Smooth muscle cell (in vitro differentiated cells): ENCODE measurements at regions not wholly inside any gene's neighbourhood (a gene's known extent, or its start where the extent isn't known, plus 50 kb on each side); places are given as distances from the start of the nearest gene placed in this dataset.
A peak's percentile ranks its signal among the peaks of the same experiment; 100 is the strongest.

Experiments
- DNase-seq: peaks from one replicate; lab custom pipeline; 2025; ENCODE audit not compliant: unreplicated experiment; lab: John Stamatoyannopoulos, UW
- H2AFZ ChIP-seq: fragments of 200-600 bp; sonication (generic); 2 replicates; pipeline ENCODE4 v1.6.0; 2016; ENCODE audit warnings: antibody characterized with exemption, low read depth, mild to moderate bottlenecking
- H3F3A ChIP-seq: fragments of 200-600 bp; sonication (generic); 2 replicates; pipeline ENCODE4 v1.6.0; 2017; ENCODE audit warnings: antibody characterized with exemption, low read depth
- H3K27ac ChIP-seq: fragments of 200-600 bp; sonication (generic); 2 replicates; pipeline ENCODE4 v1.5.1; 2016; ENCODE audit warnings: low read depth, mild to moderate bottlenecking
- H3K27me3 ChIP-seq: fragments of 200-600 bp; sonication (generic); 2 replicates; pipeline ENCODE4 v1.6.1; 2016; ENCODE audit warnings: low read depth, mild to moderate bottlenecking
- H3K36me3 ChIP-seq: fragments of 200-600 bp; sonication (generic); 2 replicates; pipeline ENCODE4 v1.5.1; 2016; ENCODE audit warnings: low read depth
- H3K4me1 ChIP-seq: fragments of 200-600 bp; sonication (generic); 2 replicates; pipeline ENCODE4 v1.5.1; 2016; ENCODE audit warnings: low read depth
- H3K4me2 ChIP-seq: fragments of 200-600 bp; sonication (generic); 2 replicates; pipeline ENCODE4 v1.6.0; 2016; ENCODE audit warnings: mild to moderate bottlenecking
- H3K4me3 ChIP-seq: fragments of 200-600 bp; sonication (generic); 2 replicates; pipeline ENCODE4 v1.5.1; 2016; ENCODE audit warnings: mild to moderate bottlenecking
- H3K79me2 ChIP-seq: fragments of 200-600 bp; sonication (generic); 2 replicates; pipeline ENCODE4 v1.6.0; 2016; ENCODE audit warnings: low read depth, mild to moderate bottlenecking
- H3K9ac ChIP-seq: fragments of 200-600 bp; sonication (generic); 2 replicates; pipeline ENCODE4 v1.6.0; 2016; ENCODE audit warnings: low read depth
- H3K9me3 ChIP-seq: fragments of 200-600 bp; sonication (generic); replicated peaks from 2 replicates; pipeline ENCODE4 v1.5.1; 2016; ENCODE audit warnings: low read depth
- H4K20me1 ChIP-seq: fragments of 200-600 bp; sonication (generic); 2 replicates; pipeline ENCODE4 v1.6.0; 2016; ENCODE audit warnings: low read depth
- CTCF ChIP-seq: fragments of 200-600 bp; sonication (generic); IDR thresholded peaks from 2 replicates; pipeline ENCODE4 v1.5.1; 2017; ENCODE audit warnings: borderline replicate concordance, mild to moderate bottlenecking, antibody characterized with exemption; ENCODE audit not compliant: insufficient read depth, poor library complexity, severe bottlenecking
- WGBS: methylation state at CpG from one replicate; pipeline ENCODE4 v1.1.7; 2016; ENCODE audit warnings: low lambda C conversion rate; 5-methylcytosine and 5-hydroxymethylcytosine counted together

- Histone ChIP-seq H3K4me3 (no peak overlapping the region), H4K20me1 (no peaks in the 10 kb centered on the region), H3K36me3 (no peaks in the 10 kb centered on the region), H3K79me2 (no peaks in the 10 kb centered on the region), H3K4me1 (peaks cover 5% of the 10 kb centered on the region), H3K9me3 (no peaks in the 10 kb centered on the region), H3K4me2 (no peak overlapping the region), H3K27ac (no peak overlapping the region), H3F3A (no peaks in the 10 kb centered on the region), H2AFZ (no peak overlapping the region), H3K9ac (no peak overlapping the region), H3K27me3 (no peaks in the 10 kb centered on the region)
- 91% methylated on average over 2 of the region's 2 CpGs for WGBS
- DNase-seq = no peak
- TF ChIP-seq CTCF = no peak
Observed at GRCh38 chr5:111643499-111643898, 113.5 kb downstream of the NREP start.

GRCh38 chr5:111641533-111642233 lies 115.3 kb downstream of the NREP start:
- 51% methylated on average over 4 of the region's 4 CpGs for WGBS
- H3K79me2 ChIP-seq = no peaks in the 10 kb centered on the region

GRCh38 chr5:111639912-111640311 lies 117.1 kb downstream of the NREP start:
- H3K36me3 ChIP-seq = no peaks in the 10 kb centered on the region
- H2AFZ ChIP-seq = no peak overlapping the region
- H3K4me1 ChIP-seq = peaks cover 5% of the 10 kb centered on the region
- no peaks in the 10 kb centered on the region for H3K79me2 ChIP-seq
- peaks cover 3% of the 10 kb centered on the region for H3K9me3 ChIP-seq
- no peak overlapping the region for H3K27ac ChIP-seq
- no peaks in the 10 kb centered on the region for H3F3A ChIP-seq
- H3K9ac ChIP-seq = no peak overlapping the region
- TF ChIP-seq CTCF = no peak
- no peaks in the 10 kb centered on the region for H4K20me1 ChIP-seq
- H3K27me3 ChIP-seq = no peaks in the 10 kb centered on the region
- WGBS = 70% methylated on average over 2 of the region's 2 CpGs
- DNase-seq = no peak
- H3K4me2 ChIP-seq = no peak overlapping the region
- H3K4me3 ChIP-seq = no peak overlapping the region

More at GRCh38 chr5:111641533-111642233, 115.3 kb downstream of the NREP start:
- Histone ChIP-seq H3K27ac (peak overlapping the region; percentile 80), H3K9ac (no peak overlapping the region), H3K36me3 (no peaks in the 10 kb centered on the region), H3F3A (no peaks in the 10 kb centered on the region), H3K4me3 (no peak overlapping the region), H2AFZ (no peak overlapping the region), H3K4me2 (peak overlapping the region; percentile 63), H3K4me1 (peaks cover 5% of the 10 kb centered on the region), H3K27me3 (no peaks in the 10 kb centered on the region), H4K20me1 (no peaks in the 10 kb centered on the region), H3K9me3 (peaks cover 3% of the 10 kb centered on the region)
- no peak for DNase-seq
- TF ChIP-seq CTCF = no peak

DNA sequence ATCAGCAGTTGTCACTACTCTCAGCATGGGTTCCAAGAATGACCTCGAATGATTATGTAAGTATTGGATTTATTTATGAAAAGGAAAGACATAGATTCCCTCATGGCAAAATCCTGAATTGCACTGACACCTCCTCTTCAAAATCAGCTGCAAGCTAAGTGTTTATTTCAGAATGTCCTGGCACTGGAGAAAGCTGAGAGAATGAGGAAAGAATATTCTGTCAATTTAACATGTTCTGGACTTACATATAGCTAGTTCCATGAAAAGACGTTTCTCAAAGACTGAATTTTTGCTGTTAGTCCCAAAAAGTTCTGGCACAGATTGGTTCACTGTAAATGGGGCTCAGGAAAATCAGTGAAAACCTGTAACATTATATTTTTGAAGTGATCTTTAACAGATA lies 120.3 kb downstream of the NREP start:
- H3K9ac ChIP-seq = no peak overlapping the region
- H4K20me1 ChIP-seq = no peaks in the 10 kb centered on the region
- no peak overlapping the region for H2AFZ ChIP-seq
- no peak overlapping the region for H3K4me3 ChIP-seq
- peaks cover 4% of the 10 kb centered on the region for H3K4me1 ChIP-seq
- no peak for TF ChIP-seq CTCF
- H3K9me3 ChIP-seq = peaks cover 3% of the 10 kb centered on the region
- no peaks in the 10 kb centered on the region for H3K79me2 ChIP-seq
- 81% methylated on average over 2 of the region's 2 CpGs for WGBS
- H3K27me3 ChIP-seq = no peaks in the 10 kb centered on the region
- H3K4me2 ChIP-seq = no peak overlapping the region
- no peak overlapping the region for H3K27ac ChIP-seq
- no peaks in the 10 kb centered on the region for H3F3A ChIP-seq
- H3K36me3 ChIP-seq = no peaks in the 10 kb centered on the region
- no peak for DNase-seq
